C4-2B (cell line): ENCODE measurements at regions not wholly inside any gene's neighbourhood (a gene's known extent, or its start where the extent isn't known, plus 50 kb on each side); places are given as distances from the start of the nearest gene placed in this dataset.

ENCODE experiments used
- CTCF ChIP-seq: fragments of 450-650 bp; conservative IDR thresholded peaks from 2 replicates; pipeline ENCODE4 v1.5.1; 2017; ENCODE audit warnings: mild to moderate bottlenecking
- ZFX ChIP-seq: fragments of 450-650 bp; IDR thresholded peaks from 2 replicates; pipeline ENCODE4 v1.6.1; 2017

- TF ChIP-seq CTCF (no peak), ZFX (no peak)
These were observed 499.2 kb downstream of the PTPRC start for GRCh38 chr1:199138061-199138460.
